Heart right ventricle (tissue), 16 donors: ENCODE measurements at regions not wholly inside any gene's neighbourhood (a gene's known extent, or its start where the extent isn't known, plus 50 kb on each side); places are given as distances from the start of the nearest gene placed in this dataset.

Source experiments
- ATAC-seq, 8 donors: fragments of 200-7000 bp; cut with Tn5 transposase; one replicate each; pipeline ENCODE4 v1.9.1; 2020; ENCODE audit warnings: mild to moderate bottlenecking in 8 of 8, moderate library complexity in 8 of 8, moderate number of reproducible peaks in 1 of 8
- DNase-seq, 2 donors: peaks; one replicate each; pipeline ENCODE4 v3.0.0-alpha.2; 2020
- H3K27ac ChIP-seq, 10 donors: fragments of 200-600 bp; sonication (generic) in 2 of 10; one replicate each; pipeline versions ENCODE4 v1.5.0 to v1.8.0; 2020 to 2022; ENCODE audit warnings: mild to moderate bottlenecking in 3 of 10
- H3K27me3 ChIP-seq, 7 donors: fragments of 200-600 bp; one replicate each; pipeline ENCODE4 v1.8.0; 2021 to 2022; ENCODE audit warnings: mild to moderate bottlenecking in 2 of 7
- H3K36me3 ChIP-seq, 9 donors: fragments of 200-600 bp; sonication (generic) in 1 of 9; one replicate each; pipeline versions ENCODE4 v1.5.0 to v1.8.0; 2020 to 2022; ENCODE audit warnings: mild to moderate bottlenecking in 2 of 9
- H3K4me1 ChIP-seq, 9 donors: fragments of 200-600 bp; sonication (generic) in 1 of 9; one replicate each; pipeline versions ENCODE4 v1.5.0 to v1.8.0; 2020 to 2022; ENCODE audit warnings: mild to moderate bottlenecking in 4 of 9
- H3K4me3 ChIP-seq, 10 donors: fragments of 200-600 bp; sonication (generic) in 2 of 10; one replicate each; pipeline versions ENCODE4 v1.5.0 to v1.8.0; 2020 to 2022; ENCODE audit warnings: mild to moderate bottlenecking in 7 of 10, moderate library complexity in 2 of 10
- H3K9me3 ChIP-seq, 11 donors: fragments of 200-600 bp in 10 of 11; sonication (generic) in 2 of 11; one replicate each; pipeline versions ENCODE4 v1.5.0 to v1.8.0; 2013 to 2022; ENCODE audit warnings: mild to moderate bottlenecking in 2 of 11, control low read depth in 1 of 11, moderate library complexity in 1 of 11
- WGBS, 2 donors: extraction: QIAGEN DNeasy Blood & Tissue Kit; methylation state at CpG; one replicate each; pipeline ENCODE4 v1.1.7; 2013; ENCODE audit warnings: inconsistent platforms in 1 of 2; 5-methylcytosine and 5-hydroxymethylcytosine counted together
- intact Hi-C, 10 donors: fragments of 100-400 bp; cut with DNase I; formaldehyde crosslinking; loops; one replicate each; pipeline versions ENCODE4 v1.11.1 to v1.14.2; 2022
- TF ChIP-seq, protein P1 (sequence below), 9 donors: fragments of 200-600 bp; sonication (generic) in 2 of 9; IDR thresholded peaks; one replicate each; pipeline versions ENCODE4 v1.5.0 to v1.8.0; 2021 to 2022; ENCODE audit warnings: antibody characterized with exemption in 9 of 9, mild to moderate bottlenecking in 5 of 9, moderate library complexity in 1 of 9
- donor health status: Arrhythmogenic right ventricular cardiomyopathy.
- donor health status: ischemic (EF 13 %, LVEDD 7.1; RV severe dilation, severe dysfunction).
- donor health status: healthy with polysubstance abuse.
- donor health status: DM: no; HTN: yes; CAD: no.
- donor health status: DM: no; HTN: no; CAD: no.
- donor health status: ischemic (EF 25% LVEDD 6.9; RV normal size, moderate dysfunction).
- donor health status: ischemic (EF 25% LVEDD 5.7; RV mildly dilated, moderate dysfunction).
- donor health status: healthy.
- donor health status: DM: yes; HTN: yes; CAD: no.
- donor health status: Ischemic cardiomyopathy.
- donor health status: ischemic (EF 35%, LVEDD 5.7; RV mildly dilated, moderate dysfunction).
- donor health status: nonischemic (EF 11% LVEDD 7.7; RV severe dilation, severe dysfunction).
- donor health status: DM: yes; HTN: yes; CAD: no.
- donor health status: PGD.
- donor health status: ischemic (EF 29% LVEDD 5.4; RV normal size, mild dysfunction).
- donor health status: nonischemic (EF 23%, LVEDD 6.1; RV moderate dilation, normal function).

DNA sequence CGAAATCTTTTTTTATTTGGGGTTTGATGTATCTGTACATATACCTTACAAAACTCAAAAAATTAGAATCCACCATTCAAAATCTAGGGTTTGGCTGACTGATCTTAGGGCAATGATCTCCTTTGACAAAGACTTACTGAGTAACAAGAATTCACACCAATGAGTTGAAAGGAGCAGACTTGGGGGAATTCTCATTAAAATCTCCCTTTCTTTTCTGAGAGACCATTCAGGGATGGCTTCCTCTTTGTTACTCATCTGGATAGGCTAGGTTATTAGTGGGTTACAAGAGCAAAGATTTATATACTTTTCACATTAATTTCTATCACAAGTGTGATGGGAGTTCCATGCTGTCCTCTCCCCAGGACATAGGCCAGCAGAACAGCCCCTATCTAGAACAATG lies 661.0 kb downstream of the KCTD16 start:
- WGBS, 2 donors: 73 to 81% methylated on average over 1 of the region's 1 CpG
- no peak for DNase-seq
- Histone ChIP-seq H3K4me3 (no peak overlapping the region), H3K4me1 (no peaks in the 10 kb centered on the region), H3K9me3 (peaks cover 0 to 11% (median 0%) of the 10 kb centered on the region in 11 donors), H3K27ac (no peak overlapping the region), H3K27me3 (no peaks in the 10 kb centered on the region), H3K36me3 (no peaks in the 10 kb centered on the region)
- TF ChIP-seq, protein P1, sequence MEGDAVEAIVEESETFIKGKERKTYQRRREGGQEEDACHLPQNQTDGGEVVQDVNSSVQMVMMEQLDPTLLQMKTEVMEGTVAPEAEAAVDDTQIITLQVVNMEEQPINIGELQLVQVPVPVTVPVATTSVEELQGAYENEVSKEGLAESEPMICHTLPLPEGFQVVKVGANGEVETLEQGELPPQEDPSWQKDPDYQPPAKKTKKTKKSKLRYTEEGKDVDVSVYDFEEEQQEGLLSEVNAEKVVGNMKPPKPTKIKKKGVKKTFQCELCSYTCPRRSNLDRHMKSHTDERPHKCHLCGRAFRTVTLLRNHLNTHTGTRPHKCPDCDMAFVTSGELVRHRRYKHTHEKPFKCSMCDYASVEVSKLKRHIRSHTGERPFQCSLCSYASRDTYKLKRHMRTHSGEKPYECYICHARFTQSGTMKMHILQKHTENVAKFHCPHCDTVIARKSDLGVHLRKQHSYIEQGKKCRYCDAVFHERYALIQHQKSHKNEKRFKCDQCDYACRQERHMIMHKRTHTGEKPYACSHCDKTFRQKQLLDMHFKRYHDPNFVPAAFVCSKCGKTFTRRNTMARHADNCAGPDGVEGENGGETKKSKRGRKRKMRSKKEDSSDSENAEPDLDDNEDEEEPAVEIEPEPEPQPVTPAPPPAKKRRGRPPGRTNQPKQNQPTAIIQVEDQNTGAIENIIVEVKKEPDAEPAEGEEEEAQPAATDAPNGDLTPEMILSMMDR (IDR thresholded peaks at IDR 0.05): no peak
- ATAC-seq: no peak
- intact Hi-C loops: no loop called here

DNA sequence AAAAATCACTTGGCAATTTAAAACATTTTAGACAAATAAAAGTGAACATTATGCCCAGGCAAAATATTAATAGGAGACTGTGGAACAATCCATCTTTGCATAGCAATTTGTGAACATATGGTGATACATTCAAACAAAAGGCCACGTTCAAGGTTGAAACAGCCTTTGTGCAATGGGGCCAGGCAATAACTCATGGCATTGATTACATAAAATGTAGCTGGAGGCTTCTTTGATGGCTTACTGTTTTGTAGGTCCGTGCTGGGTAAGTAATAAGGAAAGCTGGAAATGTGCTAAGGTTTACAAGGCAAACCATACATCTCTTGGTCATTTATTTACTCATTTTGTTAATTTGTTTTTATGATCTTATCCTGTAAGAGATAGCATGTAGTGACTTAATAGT lies 651.8 kb downstream of the KCTD16 start:
- no peak overlapping the region for H3K27ac ChIP-seq
- no peaks in the 10 kb centered on the region for H3K27me3 ChIP-seq
- DNase-seq (no peak), ATAC-seq (no peak)
- H3K9me3 ChIP-seq: peaks cover 0 to 9% (median 0%) of the 10 kb centered on the region in 11 donors
- H3K4me1 ChIP-seq: no peaks in the 10 kb centered on the region
- H3K4me3 ChIP-seq: no peak overlapping the region
- TF ChIP-seq, protein P1 (IDR thresholded peaks at IDR 0.05): no peak
- intact Hi-C loops: no loop called here
- 72 to 86% methylated on average over 2 of the region's 2 CpGs for WGBS, 2 donors
- H3K36me3 ChIP-seq: no peaks in the 10 kb centered on the region

DNA sequence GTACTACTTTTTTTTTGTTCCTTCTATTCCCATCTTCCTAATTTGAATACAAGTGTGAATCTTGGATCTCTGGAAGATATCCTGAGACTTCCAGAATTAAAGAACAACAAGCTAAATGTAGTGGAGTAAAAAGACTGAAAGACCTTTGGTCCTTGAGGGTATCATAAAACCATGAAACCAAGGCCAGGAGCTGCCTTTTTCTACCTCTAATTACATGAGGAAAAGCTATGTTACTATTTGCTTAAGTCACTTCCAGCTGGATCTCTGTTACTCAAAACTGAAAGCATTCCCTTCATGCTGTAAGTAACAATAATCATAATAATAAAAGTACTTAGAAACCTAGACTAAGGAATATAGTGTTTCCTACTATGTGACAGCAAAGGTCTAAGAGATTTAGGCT lies 649.6 kb downstream of the KCTD16 start:
- DNase-seq: no peak
- TF ChIP-seq, protein P1 (IDR thresholded peaks at IDR 0.05): no peak
- H3K9me3 ChIP-seq: peaks cover 0 to 19% (median 0%) of the 10 kb centered on the region in 11 donors
- ATAC-seq: no peak
- H3K27ac ChIP-seq: no peak overlapping the region
- H3K27me3 ChIP-seq: no peaks in the 10 kb centered on the region
- intact Hi-C loops: no loop called here
- H3K4me3 ChIP-seq: no peak overlapping the region
- H3K4me1 ChIP-seq: no peaks in the 10 kb centered on the region
- no peaks in the 10 kb centered on the region for H3K36me3 ChIP-seq

DNA sequence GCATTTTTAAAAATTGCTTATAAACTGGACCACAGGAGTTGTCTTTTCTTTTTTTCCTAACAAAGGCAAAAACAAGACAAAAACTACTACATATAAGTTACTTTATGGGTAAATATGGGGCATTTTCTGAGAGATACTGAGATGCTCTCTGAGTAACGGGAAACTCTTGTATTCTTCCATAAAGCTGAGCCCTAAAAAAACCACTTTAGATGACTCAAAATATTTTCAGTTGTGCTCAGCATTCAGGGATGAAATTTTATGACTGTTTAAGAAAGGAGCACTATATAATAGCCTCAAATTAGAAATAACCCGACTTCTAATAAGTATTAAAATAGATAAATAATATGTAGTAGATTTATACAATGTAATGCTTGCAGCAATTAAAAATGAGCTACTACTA lies 644.5 kb downstream of the KCTD16 start:
- intact Hi-C loops: no loop called here
- no peak for ATAC-seq
- Histone ChIP-seq H3K4me1 (no peaks in the 10 kb centered on the region), H3K4me3 (no peak overlapping the region), H3K27ac (no peak overlapping the region), H3K9me3 (peaks cover 0 to 14% (median 0%) of the 10 kb centered on the region in 11 donors), H3K27me3 (no peaks in the 10 kb centered on the region), H3K36me3 (no peaks in the 10 kb centered on the region)
- no peak for DNase-seq
- TF ChIP-seq, protein P1 (IDR thresholded peaks at IDR 0.05): no peak
- WGBS, 2 donors: 63 to 68% methylated on average over 2 of the region's 2 CpGs

DNA sequence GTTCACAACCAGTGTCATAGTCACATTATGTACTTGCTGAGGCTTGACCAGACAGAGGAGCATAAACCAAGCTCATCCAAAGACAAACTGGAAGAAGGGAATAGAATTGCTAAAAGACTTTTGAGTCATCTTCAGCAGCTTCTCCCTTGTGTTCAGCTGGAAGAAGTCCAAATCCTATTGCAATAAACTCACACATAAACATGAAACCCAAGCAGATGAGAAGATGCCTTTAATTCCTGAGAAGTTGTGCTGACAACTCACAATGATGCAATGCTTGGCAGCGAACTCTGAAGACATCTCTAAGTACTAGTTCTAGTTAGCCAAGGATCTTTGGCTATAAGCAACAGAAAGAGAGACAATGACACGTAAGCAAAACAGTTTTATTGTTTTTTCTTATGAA lies 642.1 kb downstream of the KCTD16 start:
- Histone ChIP-seq H3K27ac (no peak overlapping the region), H3K4me1 (no peaks in the 10 kb centered on the region), H3K4me3 (no peak overlapping the region), H3K9me3 (peaks cover 0 to 19% (median 0%) of the 10 kb centered on the region in 11 donors), H3K27me3 (no peaks in the 10 kb centered on the region), H3K36me3 (no peaks in the 10 kb centered on the region)
- TF ChIP-seq, protein P1 (IDR thresholded peaks at IDR 0.05): no peak
- intact Hi-C loops: no loop called here
- 58 to 71% methylated on average over 2 of the region's 2 CpGs for WGBS, 2 donors
- DNase-seq (no peak), ATAC-seq (peak in 1 of 8 donors; percentile 70)
